ENCODE measurements at regions not wholly inside any gene's neighbourhood (a gene's known extent, or its start where the extent isn't known, plus 50 kb on each side); places are given as distances from the start of the nearest gene placed in this dataset.

- TF ChIP-seq CTCF (IDR thresholded peaks at IDR 0.05) = no peak
These were observed 602.2 kb downstream of the BNC2 start for GRCh38 chr9:16268067-16268881.

GRCh38 chr9:16271967-16272366 is 598.5 kb downstream of the BNC2 start:
- no peak for TF ChIP-seq CTCF (IDR thresholded peaks at IDR 0.05)

GRCh38 chr9:16272776-16273175 is 597.7 kb downstream of the BNC2 start:
- TF ChIP-seq CTCF (IDR thresholded peaks at IDR 0.05) = no peak

- no peak for TF ChIP-seq CTCF (IDR thresholded peaks at IDR 0.05)
These were observed 594.5 kb downstream of the BNC2 start for GRCh38 chr9:16275795-16276624.

GRCh38 chr9:16276866-16277265 is 593.6 kb downstream of the BNC2 start:
- TF ChIP-seq CTCF (IDR thresholded peaks at IDR 0.05) = no peak

- no peak for TF ChIP-seq CTCF (IDR thresholded peaks at IDR 0.05)
These were observed 593.0 kb downstream of the BNC2 start for GRCh38 chr9:16277471-16277960.

GRCh38 chr9:16278326-16278999 is 592.0 kb downstream of the BNC2 start:
- no peak for TF ChIP-seq CTCF (IDR thresholded peaks at IDR 0.05)
